Mammary epithelial cell (primary cell): ENCODE measurements at regions not wholly inside any gene's neighbourhood (a gene's known extent, or its start where the extent isn't known, plus 50 kb on each side); places are given as distances from the start of the nearest gene placed in this dataset.

ENCODE experiments used
- CTCF ChIP-seq, 2 donors: IDR thresholded peaks in 1 of 2; conservative IDR thresholded peaks in 1 of 2; 2 replicates each; pipeline ENCODE4 v1.5.1; 2011 to 2012; ENCODE audit warnings: inconsistent platforms in 2 of 2, low read length in 2 of 2, mild to moderate bottlenecking in 2 of 2, control low read depth in 1 of 2, low read depth in 1 of 2; ENCODE audit not compliant: insufficient read depth in 1 of 2; ENCODE audit errors: extremely low read depth in 1 of 2
- EZH2 ChIP-seq: IDR thresholded peaks from 2 replicates; pipeline ENCODE4 v1.6.1; 2012; ENCODE audit warnings: low read length, inconsistent platforms, borderline replicate concordance

- TF ChIP-seq CTCF (conservative IDR thresholded peaks at IDR 0.05 in 1 of 2, IDR thresholded peaks at IDR 0.05 in 1 of 2; ENCODE audit: extremely low read depth in 1 of 2, insufficient read depth in 1 of 2, low read depth in 1 of 2, low read length in 2 of 2): no peak
- no peak for TF ChIP-seq EZH2
Measured at GRCh38 chr18:76710646-76711520, 111.5 kb upstream of the ZNF236 start.
